Fibroblast of mammary gland (primary cell): ENCODE measurements at regions not wholly inside any gene's neighbourhood (a gene's known extent, or its start where the extent isn't known, plus 50 kb on each side); places are given as distances from the start of the nearest gene placed in this dataset.

Experiments used
- DNase-seq: peaks from one replicate; pipeline ENCODE4 v3.0.0-alpha.2; 2010; ENCODE audit warnings: low read depth
- H3K4me3 ChIP-seq: 2 replicates; pipeline ENCODE4 v1.5.1; 2011; ENCODE audit warnings: low read depth, mild to moderate bottlenecking, low read length, moderate library complexity; ENCODE audit not compliant: control insufficient read depth
- TF ChIP-seq, protein P1 (sequence below): conservative IDR thresholded peaks from 2 replicates; pipeline ENCODE4 v1.5.1; 2011; ENCODE audit warnings: low read depth, low read length, inconsistent platforms; ENCODE audit not compliant: control insufficient read depth, insufficient read depth

GRCh38 chr7:121515630-121516401 lies 119.7 kb upstream of the FAM3C start:
- peak; percentile 75 for DNase-seq

DNA sequence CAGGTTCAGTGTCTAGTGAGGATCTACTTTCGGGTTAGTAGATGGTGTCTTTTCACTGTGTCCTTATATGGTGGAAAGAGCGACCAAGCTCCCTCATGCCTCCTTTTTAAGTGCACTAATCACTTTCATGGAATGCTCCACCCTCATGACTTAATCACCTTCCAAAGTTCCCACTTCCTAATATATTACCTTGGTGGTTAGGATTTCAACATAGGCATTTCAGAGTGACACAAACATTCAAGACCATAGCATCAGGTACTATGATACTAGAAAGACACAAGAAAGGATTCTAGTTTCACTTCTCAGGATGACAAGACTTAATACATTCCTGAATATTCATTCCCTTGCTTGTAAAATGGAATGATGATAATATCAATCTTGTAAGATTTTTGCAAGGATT lies 119.1 kb upstream of the FAM3C start:
- no peak overlapping the region for H3K4me3 ChIP-seq
- DNase-seq = no peak
- TF ChIP-seq, protein P1, sequence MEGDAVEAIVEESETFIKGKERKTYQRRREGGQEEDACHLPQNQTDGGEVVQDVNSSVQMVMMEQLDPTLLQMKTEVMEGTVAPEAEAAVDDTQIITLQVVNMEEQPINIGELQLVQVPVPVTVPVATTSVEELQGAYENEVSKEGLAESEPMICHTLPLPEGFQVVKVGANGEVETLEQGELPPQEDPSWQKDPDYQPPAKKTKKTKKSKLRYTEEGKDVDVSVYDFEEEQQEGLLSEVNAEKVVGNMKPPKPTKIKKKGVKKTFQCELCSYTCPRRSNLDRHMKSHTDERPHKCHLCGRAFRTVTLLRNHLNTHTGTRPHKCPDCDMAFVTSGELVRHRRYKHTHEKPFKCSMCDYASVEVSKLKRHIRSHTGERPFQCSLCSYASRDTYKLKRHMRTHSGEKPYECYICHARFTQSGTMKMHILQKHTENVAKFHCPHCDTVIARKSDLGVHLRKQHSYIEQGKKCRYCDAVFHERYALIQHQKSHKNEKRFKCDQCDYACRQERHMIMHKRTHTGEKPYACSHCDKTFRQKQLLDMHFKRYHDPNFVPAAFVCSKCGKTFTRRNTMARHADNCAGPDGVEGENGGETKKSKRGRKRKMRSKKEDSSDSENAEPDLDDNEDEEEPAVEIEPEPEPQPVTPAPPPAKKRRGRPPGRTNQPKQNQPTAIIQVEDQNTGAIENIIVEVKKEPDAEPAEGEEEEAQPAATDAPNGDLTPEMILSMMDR = no peak

More at GRCh38 chr7:121515630-121516401, 119.7 kb upstream of the FAM3C start:
- TF ChIP-seq, protein P1 = no peak
- no peak overlapping the region for H3K4me3 ChIP-seq

- no peak for DNase-seq
- TF ChIP-seq, protein P1 = no peak
- H3K4me3 ChIP-seq = no peak overlapping the region
These were observed 117.0 kb upstream of the FAM3C start for GRCh38 chr7:121513105-121513504.

GRCh38 chr7:121510858-121511482 lies 114.9 kb upstream of the FAM3C start:
- DNase-seq = peak; percentile 31
- no peak overlapping the region for H3K4me3 ChIP-seq
- TF ChIP-seq, protein P1 = no peak

GRCh38 chr7:121510302-121510701 lies 114.2 kb upstream of the FAM3C start:
- H3K4me3 ChIP-seq = no peak overlapping the region
- DNase-seq = no peak
- TF ChIP-seq, protein P1 = peak; percentile 11

DNA sequence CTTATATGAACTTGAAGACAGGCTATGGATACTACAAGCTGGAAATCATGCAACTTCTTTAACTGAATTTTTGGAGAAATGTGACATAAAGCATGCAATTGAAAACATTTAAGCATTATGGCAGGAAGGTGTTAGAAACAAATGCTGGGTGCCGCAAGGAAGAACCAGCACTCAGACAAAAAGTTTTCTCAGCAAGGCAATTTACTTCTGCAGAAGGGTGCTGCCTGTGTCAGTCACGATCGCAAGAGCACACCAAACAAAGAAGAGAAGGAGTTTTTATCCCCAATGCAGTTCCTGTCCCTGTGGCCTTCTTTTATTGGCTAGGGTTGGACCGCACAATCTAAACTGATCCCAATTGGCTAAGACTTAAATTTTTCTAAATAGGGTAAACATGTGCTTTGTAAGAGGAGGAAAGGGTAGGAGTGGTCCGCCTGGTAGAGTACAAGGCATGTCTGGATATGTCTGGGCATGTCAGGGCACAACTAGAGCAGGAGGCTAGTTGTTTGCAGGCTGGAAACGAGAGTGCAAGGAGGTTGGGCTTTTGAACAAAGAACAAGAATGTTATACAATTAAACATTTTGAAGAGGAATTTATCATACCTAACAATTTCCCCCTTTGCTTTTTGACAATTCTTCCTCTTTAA lies 109.6 kb upstream of the FAM3C start:
- no peak overlapping the region for H3K4me3 ChIP-seq
- no peak for DNase-seq
- TF ChIP-seq, protein P1 = no peak
